Endothelial cell of umbilical vein (primary cell): ENCODE measurements at regions not wholly inside any gene's neighbourhood (a gene's known extent, or its start where the extent isn't known, plus 50 kb on each side); places are given as distances from the start of the nearest gene placed in this dataset.

Experiments
- BruUV-seq: library from RNA; stranded (reverse); fragments of 400-500 nt; replicated peaks from 2 replicates; lab custom pipeline; 2021; lab: Mats Ljungman, UMichigan
- CTCF ChIA-PET: fragments of 300-600, 350-600 bp; sonication (Branson Sonifier 250); formaldehyde crosslinking; loops from one replicate; lab custom pipeline; 2021; ENCODE audit warnings: antibody characterized with exemption, inconsistent platforms; lab: Charles Lee
- POLR2A ChIA-PET: fragments of 300-600, 350-600 bp; sonication (Branson Sonifier 250); formaldehyde crosslinking; loops from one replicate; lab custom pipeline; 2021; ENCODE audit warnings: antibody characterized with exemption, inconsistent platforms; lab: Charles Lee
- DNase-seq: peaks from one replicate; pipeline ENCODE4 v3.0.0-alpha.2; 2011; ENCODE audit warnings: low read depth, low spot score
- FAIRE-seq: peaks from 2 replicates; lab custom pipeline; 2011; peaks lifted over from hg19 to GRCh38; lab: Jason Lieb, UNC
- H2AFZ ChIP-seq: 2 replicates; pipeline ENCODE4 v1.6.0; 2012; ENCODE audit warnings: low read depth, low read length, control low read depth, inconsistent platforms
- H3K27ac ChIP-seq: 2 replicates; pipeline ENCODE4 v1.5.1; 2011; ENCODE audit warnings: low read depth, mild to moderate bottlenecking, control low read depth, low read length, moderate library complexity; ENCODE audit not compliant: insufficient read depth
- H3K27me3 ChIP-seq, 2 experiments: 2 replicates each; pipeline versions ENCODE4 v1.6.0 to v1.6.1; 2011; ENCODE audit warnings: low read length in 2 of 2, mixed read lengths in 1 of 2; ENCODE audit not compliant: control insufficient read depth in 2 of 2, insufficient read depth in 2 of 2
- H3K36me3 ChIP-seq, 2 experiments: 2 replicates in 1 of 2; 3 replicates in 1 of 2; pipeline ENCODE4 v1.5.1; 2011; ENCODE audit warnings: low read length in 2 of 2, mild to moderate bottlenecking in 1 of 2, moderate library complexity in 1 of 2; ENCODE audit not compliant: control insufficient read depth in 2 of 2, insufficient read depth in 2 of 2; ENCODE audit errors: extremely low read depth in 1 of 2
- H3K4me1 ChIP-seq: 3 replicates; pipeline ENCODE4 v1.5.1; 2011; ENCODE audit warnings: mild to moderate bottlenecking, low read length; ENCODE audit not compliant: control insufficient read depth, insufficient read depth; ENCODE audit errors: extremely low read depth
- H3K4me2 ChIP-seq: 2 replicates; pipeline ENCODE4 v1.6.1; 2011; ENCODE audit warnings: low read length, control low read depth, mixed read lengths; ENCODE audit not compliant: insufficient read depth
- H3K4me3 ChIP-seq, 3 experiments: fragments of 200-600 bp in 1 of 3; sonication (generic), shearing (Covaris generic) in 1 of 3; replicated peaks in 1 of 3; 2 replicates each; pipeline ENCODE4 v1.5.1; 2011 to 2016; ENCODE audit warnings: control low read depth in 3 of 3, low read length in 3 of 3, mild to moderate bottlenecking in 2 of 3, inconsistent platforms in 1 of 3, low read depth in 1 of 3, moderate library complexity in 1 of 3; ENCODE audit not compliant: insufficient read depth in 1 of 3
- H3K79me2 ChIP-seq: 2 replicates; pipeline ENCODE4 v1.6.0; 2012; ENCODE audit warnings: low read length, inconsistent platforms; ENCODE audit not compliant: control insufficient read depth, insufficient read depth
- H3K9ac ChIP-seq: replicated peaks from 2 replicates; pipeline ENCODE3; 2011; ENCODE audit warnings: low read length, control low read depth; ENCODE audit not compliant: insufficient read depth; ENCODE audit errors: extremely low read depth
- H3K9me1 ChIP-seq: replicated peaks from 3 replicates; pipeline ENCODE4 v1.6.0; 2011; ENCODE audit warnings: mild to moderate bottlenecking, low read length; ENCODE audit not compliant: control insufficient read depth, insufficient read depth; ENCODE audit errors: extremely low read depth
- H3K9me3 ChIP-seq: replicated peaks from 2 replicates; pipeline ENCODE4 v1.5.1; 2012; ENCODE audit warnings: low read length, inconsistent platforms; ENCODE audit not compliant: control insufficient read depth, insufficient read depth
- H4K20me1 ChIP-seq: replicated peaks from 2 replicates; pipeline ENCODE3; 2011; ENCODE audit warnings: mild to moderate bottlenecking, low read length; ENCODE audit not compliant: control insufficient read depth, insufficient read depth; ENCODE audit errors: extremely low read depth
- EZH2 ChIP-seq: IDR thresholded peaks from 2 replicates; pipeline ENCODE4 v1.6.1; 2012; ENCODE audit warnings: borderline replicate concordance, low read depth, mild to moderate bottlenecking, moderate library complexity, low read length, inconsistent platforms; ENCODE audit not compliant: severe bottlenecking
- FOS ChIP-seq: IDR thresholded peaks from 2 replicates; pipeline ENCODE4 v1.6.1; 2011; ENCODE audit warnings: mild to moderate bottlenecking, low read length, moderate library complexity, borderline replicate concordance; ENCODE audit not compliant: insufficient read depth
- GATA2 ChIP-seq: IDR thresholded peaks from 2 replicates; pipeline ENCODE4 v1.7.0; 2011; ENCODE audit warnings: low read depth, mild to moderate bottlenecking, moderate library complexity, mixed read lengths, low read length; ENCODE audit not compliant: insufficient read length, insufficient read depth
- JUN ChIP-seq: IDR thresholded peaks from 2 replicates; pipeline ENCODE4 v1.6.1; 2011; ENCODE audit warnings: borderline replicate concordance, low read depth; ENCODE audit not compliant: insufficient read length, insufficient read depth
- MYC ChIP-seq: IDR thresholded peaks from one replicate; pipeline ENCODE4 v1.6.1; 2011; ENCODE audit warnings: mild to moderate bottlenecking, low read depth, low read length
- POLR2A ChIP-seq: IDR thresholded peaks from 2 replicates; pipeline ENCODE4 v1.6.1; 2012; ENCODE audit warnings: low read depth, mild to moderate bottlenecking, control low read depth, low read length
- POLR2AphosphoS5 ChIP-seq: IDR thresholded peaks from 2 replicates; pipeline ENCODE4 v1.6.1; 2012; ENCODE audit warnings: low read depth, mild to moderate bottlenecking, control low read depth, low read length, moderate library complexity; ENCODE audit not compliant: insufficient read depth
- dilution Hi-C: fragments of 300-500 bp; cut with MboI; formaldehyde crosslinking; loops from one replicate; pipeline ENCODE4 v1.15.0; 2019; ENCODE audit warnings: low sequenced_read_pairs; ENCODE audit not compliant: extremely low pct_ligation_motif_present
- intact Hi-C: fragments of 100-400 bp; cut with micrococcal nuclease; formaldehyde crosslinking; loops from one replicate; pipeline ENCODE4 v1.10.0; 2022
- TF ChIP-seq, protein P1 (sequence below): IDR thresholded peaks from 2 replicates; pipeline ENCODE4 v1.6.1; 2011; ENCODE audit not compliant: insufficient read depth, insufficient read length
- TF ChIP-seq, protein P2 (sequence below), 2 donors: IDR thresholded peaks; 1 replicate in 1 of 2; 2 replicates in 1 of 2; pipeline ENCODE4 v1.5.1; 2011; ENCODE audit warnings: low read length in 2 of 2, mild to moderate bottlenecking in 2 of 2, moderate library complexity in 2 of 2, control low read depth in 1 of 2, inconsistent platforms in 1 of 2, low read depth in 1 of 2; ENCODE audit not compliant: insufficient read depth in 1 of 2; ENCODE audit errors: extremely low read depth in 1 of 2

GRCh38 chr14:89479802-89480201 is 62.8 kb upstream of the FOXN3 start:
- Histone ChIP-seq H3K4me2 (no peak overlapping the region), H2AFZ (no peak overlapping the region), H3K9ac (no peak overlapping the region), H3K36me3 (no peaks in the 10 kb centered on the region), H3K4me3 (no peak overlapping the region), H3K4me1 (no peaks in the 10 kb centered on the region), H3K27ac (no peak overlapping the region), H4K20me1 (no peaks in the 10 kb centered on the region), H3K79me2 (no peaks in the 10 kb centered on the region), H3K27me3 (no peaks in the 10 kb centered on the region), H3K9me1 (no peaks in the 10 kb centered on the region), H3K9me3 (no peaks in the 10 kb centered on the region)
- no peak for FAIRE-seq
- dilution Hi-C loops (no loop called here), intact Hi-C loops (no loop called here)
- ChIA-PET CTCF (no interaction called here), POLR2A (no interaction called here)
- DNase-seq, result no peak
- no TSS peak for BruUV-seq
- TF ChIP-seq EZH2 (no peak), POLR2A (no peak), FOS (no peak), POLR2AphosphoS5 (no peak), MYC (no peak), JUN (no peak), GATA2 (no peak)
- TF ChIP-seq, protein P1, sequence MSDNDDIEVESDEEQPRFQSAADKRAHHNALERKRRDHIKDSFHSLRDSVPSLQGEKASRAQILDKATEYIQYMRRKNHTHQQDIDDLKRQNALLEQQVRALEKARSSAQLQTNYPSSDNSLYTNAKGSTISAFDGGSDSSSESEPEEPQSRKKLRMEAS, result no peak

DNA sequence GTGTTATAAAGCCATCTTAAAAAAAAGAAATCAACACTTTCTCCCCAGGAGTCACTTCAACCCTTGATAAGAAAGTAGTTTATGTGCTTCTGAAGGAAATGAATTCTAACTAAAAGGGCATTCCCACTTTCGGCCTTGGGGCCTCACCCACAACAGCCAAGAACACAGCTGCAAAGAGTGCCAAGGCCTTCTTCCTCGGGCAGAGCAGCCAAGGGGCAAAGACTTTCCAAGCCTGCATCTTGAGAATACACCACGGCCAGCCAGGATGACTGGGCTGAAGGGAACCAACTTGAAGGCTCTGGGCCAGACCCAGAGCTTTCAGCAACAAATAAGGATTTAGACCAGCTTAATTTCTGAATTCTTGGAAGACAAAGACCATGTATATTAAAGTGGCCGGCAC is 60.4 kb upstream of the FOXN3 start:
- no peak overlapping the region for H3K4me3 ChIP-seq
- no peak overlapping the region for H3K9ac ChIP-seq
- no TSS peak for BruUV-seq
- H2AFZ ChIP-seq, result no peak overlapping the region
- DNase-seq (no peak), FAIRE-seq (no peak)
- H3K4me1 ChIP-seq, result no peaks in the 10 kb centered on the region
- TF ChIP-seq FOS (no peak), EZH2 (no peak), MYC (no peak), POLR2AphosphoS5 (no peak), GATA2 (no peak), JUN (no peak), POLR2A (no peak)
- TF ChIP-seq, protein P2, sequence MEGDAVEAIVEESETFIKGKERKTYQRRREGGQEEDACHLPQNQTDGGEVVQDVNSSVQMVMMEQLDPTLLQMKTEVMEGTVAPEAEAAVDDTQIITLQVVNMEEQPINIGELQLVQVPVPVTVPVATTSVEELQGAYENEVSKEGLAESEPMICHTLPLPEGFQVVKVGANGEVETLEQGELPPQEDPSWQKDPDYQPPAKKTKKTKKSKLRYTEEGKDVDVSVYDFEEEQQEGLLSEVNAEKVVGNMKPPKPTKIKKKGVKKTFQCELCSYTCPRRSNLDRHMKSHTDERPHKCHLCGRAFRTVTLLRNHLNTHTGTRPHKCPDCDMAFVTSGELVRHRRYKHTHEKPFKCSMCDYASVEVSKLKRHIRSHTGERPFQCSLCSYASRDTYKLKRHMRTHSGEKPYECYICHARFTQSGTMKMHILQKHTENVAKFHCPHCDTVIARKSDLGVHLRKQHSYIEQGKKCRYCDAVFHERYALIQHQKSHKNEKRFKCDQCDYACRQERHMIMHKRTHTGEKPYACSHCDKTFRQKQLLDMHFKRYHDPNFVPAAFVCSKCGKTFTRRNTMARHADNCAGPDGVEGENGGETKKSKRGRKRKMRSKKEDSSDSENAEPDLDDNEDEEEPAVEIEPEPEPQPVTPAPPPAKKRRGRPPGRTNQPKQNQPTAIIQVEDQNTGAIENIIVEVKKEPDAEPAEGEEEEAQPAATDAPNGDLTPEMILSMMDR (IDR thresholded peaks at IDR 0.05; ENCODE audit: extremely low read depth in 1 of 2, insufficient read depth in 1 of 2, low read depth in 1 of 2, low read length in 2 of 2), result no peak
- TF ChIP-seq, protein P1, result no peak
- ChIA-PET POLR2A (no interaction called here), CTCF (no interaction called here)
- H3K4me2 ChIP-seq, result no peak overlapping the region
- H3K27me3 ChIP-seq, result no peaks in the 10 kb centered on the region
- H4K20me1 ChIP-seq, result no peaks in the 10 kb centered on the region
- H3K9me1 ChIP-seq, result no peaks in the 10 kb centered on the region
- H3K9me3 ChIP-seq, result no peaks in the 10 kb centered on the region
- H3K36me3 ChIP-seq, result no peaks in the 10 kb centered on the region
- dilution Hi-C loops, result no loop called here
- intact Hi-C loops, result no loop called here
- H3K79me2 ChIP-seq, result no peaks in the 10 kb centered on the region
- H3K27ac ChIP-seq, result no peak overlapping the region
